ENCODE measurements at regions not wholly inside any gene's neighbourhood (a gene's known extent, or its start where the extent isn't known, plus 50 kb on each side); places are given as distances from the start of the nearest gene placed in this dataset.
A peak's percentile ranks its signal among the peaks of the same experiment; 100 is the strongest.

DNA sequence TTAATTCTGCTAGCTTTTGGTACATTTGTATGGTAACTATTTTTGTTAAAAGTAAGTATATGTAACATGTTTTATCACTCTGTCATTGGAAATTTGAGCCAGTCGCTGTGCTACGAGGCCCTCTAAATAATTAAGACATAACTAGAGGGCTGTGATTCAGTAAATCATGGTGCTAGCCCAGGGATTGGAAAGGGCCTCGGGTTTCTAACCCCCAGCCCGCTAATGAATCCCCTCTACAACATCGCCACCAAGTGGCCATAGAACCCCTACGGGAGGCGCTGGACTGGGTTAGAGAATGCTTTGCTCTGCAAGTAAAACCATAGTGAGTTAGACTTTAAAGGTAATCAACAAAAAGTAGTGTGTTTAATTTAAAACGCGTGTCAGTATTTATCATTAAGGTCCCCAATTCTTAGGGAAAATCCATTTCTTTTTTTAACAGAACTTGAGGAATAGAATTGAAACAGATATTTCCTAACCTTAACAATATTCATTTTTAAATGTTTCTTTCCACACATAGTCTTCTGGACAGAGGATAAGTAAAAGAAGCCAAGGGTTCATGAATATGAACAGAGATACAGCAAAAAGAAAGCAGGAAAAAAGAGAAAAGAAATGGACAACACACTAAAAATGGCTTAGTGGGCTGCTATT lies 744.7 kb downstream of the EPHA3 start:
- TF ChIP-seq, protein P1, sequence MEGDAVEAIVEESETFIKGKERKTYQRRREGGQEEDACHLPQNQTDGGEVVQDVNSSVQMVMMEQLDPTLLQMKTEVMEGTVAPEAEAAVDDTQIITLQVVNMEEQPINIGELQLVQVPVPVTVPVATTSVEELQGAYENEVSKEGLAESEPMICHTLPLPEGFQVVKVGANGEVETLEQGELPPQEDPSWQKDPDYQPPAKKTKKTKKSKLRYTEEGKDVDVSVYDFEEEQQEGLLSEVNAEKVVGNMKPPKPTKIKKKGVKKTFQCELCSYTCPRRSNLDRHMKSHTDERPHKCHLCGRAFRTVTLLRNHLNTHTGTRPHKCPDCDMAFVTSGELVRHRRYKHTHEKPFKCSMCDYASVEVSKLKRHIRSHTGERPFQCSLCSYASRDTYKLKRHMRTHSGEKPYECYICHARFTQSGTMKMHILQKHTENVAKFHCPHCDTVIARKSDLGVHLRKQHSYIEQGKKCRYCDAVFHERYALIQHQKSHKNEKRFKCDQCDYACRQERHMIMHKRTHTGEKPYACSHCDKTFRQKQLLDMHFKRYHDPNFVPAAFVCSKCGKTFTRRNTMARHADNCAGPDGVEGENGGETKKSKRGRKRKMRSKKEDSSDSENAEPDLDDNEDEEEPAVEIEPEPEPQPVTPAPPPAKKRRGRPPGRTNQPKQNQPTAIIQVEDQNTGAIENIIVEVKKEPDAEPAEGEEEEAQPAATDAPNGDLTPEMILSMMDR (IDR thresholded peaks at IDR 0.05), result peak in 4 of 5 experiments; percentile 18 to 31 (median 26)
- no peak for TF ChIP-seq POLR2A (IDR thresholded peaks at IDR 0.05)
- no peak for TF ChIP-seq EP300 (IDR thresholded peaks at IDR 0.05)
